Stomach (tissue), 8 donors: ENCODE measurements at regions not wholly inside any gene's neighbourhood (a gene's known extent, or its start where the extent isn't known, plus 50 kb on each side); places are given as distances from the start of the nearest gene placed in this dataset.
"Not testable (repeated sequence)": the region's sequence is repeated elsewhere in the genome, so short reads cannot be mapped to it uniquely, and the experiment has no call there.

Experiments used
- DNase-seq, 2 donors: peaks; one replicate each; pipeline versions ENCODE4 v3.0.0 to v3.0.0-alpha.2; 2013 to 2019
- H3K27ac ChIP-seq, 5 donors: fragments of 200-600 bp in 4 of 5; sonication (generic) in 4 of 5; one replicate each; pipeline ENCODE4 v1.5.1; 2013 to 2019; ENCODE audit warnings: mild to moderate bottlenecking in 1 of 5, moderate library complexity in 1 of 5
- H3K27me3 ChIP-seq, 3 donors: fragments of 200-600 bp; sonication (generic); one replicate each; pipeline ENCODE4 v1.5.1; 2017 to 2019; ENCODE audit warnings: mixed run types in 1 of 3
- H3K36me3 ChIP-seq, 4 donors: fragments of 200-600 bp; sonication (generic); 1 replicate in 3 of 4; 2 replicates in 1 of 4; pipeline ENCODE4 v1.5.1; 2016 to 2019
- H3K4me1 ChIP-seq, 4 donors: fragments of 200-600 bp; sonication (generic); one replicate each; pipeline ENCODE4 v1.5.1; 2016 to 2019
- H3K4me3 ChIP-seq, 4 donors: fragments of 200-600 bp; sonication (generic) in 3 of 4; one replicate each; pipeline ENCODE4 v1.5.1; 2016 to 2019; ENCODE audit warnings: mild to moderate bottlenecking in 1 of 4
- H3K9me3 ChIP-seq, 4 donors: fragments of 200-600 bp; sonication (generic); one replicate each; pipeline ENCODE4 v1.5.1; 2016 to 2019
- EP300 ChIP-seq: sonication (generic); formaldehyde crosslinking; IDR thresholded peaks from one replicate; pipeline ENCODE4 v1.6.1; 2017; ENCODE audit warnings: antibody characterized with exemption
- POLR2A ChIP-seq, 4 donors: fragments of 450-650 bp; IDR thresholded peaks; one replicate each; pipeline ENCODE4 v1.6.1; 2016; ENCODE audit warnings: antibody characterized with exemption in 4 of 4, control low read depth in 2 of 4, mild to moderate bottlenecking in 1 of 4, moderate library complexity in 1 of 4
- POLR2AphosphoS5 ChIP-seq, 3 donors: sonication (generic); formaldehyde crosslinking; IDR thresholded peaks; one replicate each; pipeline ENCODE4 v1.6.1; 2016; ENCODE audit warnings: antibody characterized with exemption in 3 of 3
- WGBS, 5 donors: extraction: QIAGEN DNeasy Blood & Tissue Kit in 3 of 5; methylation state at CpG; one replicate each; pipeline versions ENCODE4 v1.1.5 to v1.1.7; 2013 to 2018; 5-methylcytosine and 5-hydroxymethylcytosine counted together
- intact Hi-C: fragments of 100-400 bp; cut with DNase I; formaldehyde crosslinking; loops from one replicate; pipeline ENCODE4 v1.15.1; 2023; ENCODE audit warnings: low total_unique reads
- TF ChIP-seq, protein P1 (sequence below), 7 experiments: fragments of 450-650 bp in 4 of 7; fragments of 200-600 bp in 3 of 7; sonication (generic) in 3 of 7; IDR thresholded peaks; one replicate each; pipeline ENCODE4 v1.5.1; 2016 to 2019; ENCODE audit warnings: antibody characterized with exemption in 7 of 7, control low read depth in 2 of 7, mild to moderate bottlenecking in 1 of 7
- donor health status: healthy with polysubstance abuse.
- donor health status: Bipolar disorder and iron deficiency.
- donor health status: healthy.

DNA sequence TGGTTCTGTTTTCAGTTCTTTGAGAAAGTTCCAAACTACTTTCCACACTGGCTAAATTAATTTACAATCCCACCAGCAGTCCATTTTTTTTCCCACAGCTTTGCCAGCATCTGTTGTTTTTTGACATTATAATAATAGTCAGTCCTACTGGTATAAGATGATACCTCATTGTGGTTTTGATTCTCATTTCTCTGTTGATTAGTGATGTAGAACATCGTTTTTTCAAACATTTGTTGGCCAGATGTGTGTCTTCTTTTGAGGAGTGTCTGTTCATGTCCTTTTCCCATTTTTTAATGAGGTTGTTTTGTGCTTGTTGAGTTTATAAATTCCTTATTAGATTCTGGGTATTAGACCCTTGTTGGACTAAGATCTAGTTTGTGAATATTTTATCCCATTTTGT, 376.8 kb upstream of the NT5C1B start:
- no peak overlapping the region for H3K4me3 ChIP-seq
- DNase-seq, result no peak
- TF ChIP-seq POLR2A (IDR thresholded peaks at IDR 0.05), result no peak
- no peak for TF ChIP-seq EP300
- TF ChIP-seq, protein P1, sequence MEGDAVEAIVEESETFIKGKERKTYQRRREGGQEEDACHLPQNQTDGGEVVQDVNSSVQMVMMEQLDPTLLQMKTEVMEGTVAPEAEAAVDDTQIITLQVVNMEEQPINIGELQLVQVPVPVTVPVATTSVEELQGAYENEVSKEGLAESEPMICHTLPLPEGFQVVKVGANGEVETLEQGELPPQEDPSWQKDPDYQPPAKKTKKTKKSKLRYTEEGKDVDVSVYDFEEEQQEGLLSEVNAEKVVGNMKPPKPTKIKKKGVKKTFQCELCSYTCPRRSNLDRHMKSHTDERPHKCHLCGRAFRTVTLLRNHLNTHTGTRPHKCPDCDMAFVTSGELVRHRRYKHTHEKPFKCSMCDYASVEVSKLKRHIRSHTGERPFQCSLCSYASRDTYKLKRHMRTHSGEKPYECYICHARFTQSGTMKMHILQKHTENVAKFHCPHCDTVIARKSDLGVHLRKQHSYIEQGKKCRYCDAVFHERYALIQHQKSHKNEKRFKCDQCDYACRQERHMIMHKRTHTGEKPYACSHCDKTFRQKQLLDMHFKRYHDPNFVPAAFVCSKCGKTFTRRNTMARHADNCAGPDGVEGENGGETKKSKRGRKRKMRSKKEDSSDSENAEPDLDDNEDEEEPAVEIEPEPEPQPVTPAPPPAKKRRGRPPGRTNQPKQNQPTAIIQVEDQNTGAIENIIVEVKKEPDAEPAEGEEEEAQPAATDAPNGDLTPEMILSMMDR (IDR thresholded peaks at IDR 0.05), result no peak
- TF ChIP-seq POLR2AphosphoS5 (IDR thresholded peaks at IDR 0.05), result no peak
- H3K27me3 ChIP-seq, result no peaks in the 10 kb centered on the region
- H3K36me3 ChIP-seq, result no peaks in the 10 kb centered on the region
- no peaks in the 10 kb centered on the region for H3K9me3 ChIP-seq
- H3K4me1 ChIP-seq, result peaks cover 0 to 7% (median 5%) of the 10 kb centered on the region in 4 donors
- H3K27ac ChIP-seq, result no peak overlapping the region
- WGBS, 5 donors, result 43 to 58% (median 57%) methylated on average over 1 of the region's 1 CpG
- intact Hi-C loops, result no loop called here

DNA sequence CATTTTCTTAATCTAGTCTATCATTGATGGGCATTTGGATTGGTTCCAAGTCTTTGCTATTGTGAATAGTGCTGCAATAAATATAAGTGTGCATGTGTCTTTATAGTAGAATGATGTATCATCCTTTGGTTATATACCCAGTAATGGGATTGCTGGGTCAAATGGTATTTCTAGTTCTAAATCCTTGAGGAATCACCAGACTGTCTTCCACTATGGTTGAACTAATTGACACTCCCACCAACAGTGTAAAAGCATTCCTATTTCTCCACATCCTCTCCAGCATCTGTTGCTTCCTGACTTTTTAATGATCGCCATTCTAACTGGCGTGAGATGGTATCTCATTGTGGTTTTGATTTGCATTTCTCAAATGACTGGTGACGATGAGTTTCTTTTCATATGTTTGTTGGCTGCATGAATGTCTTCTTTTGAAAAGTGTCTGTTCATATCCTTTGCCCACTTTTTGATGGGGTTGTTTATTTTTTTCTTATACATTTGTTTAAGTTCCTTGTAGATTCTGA, 374.4 kb upstream of the NT5C1B start:
- intact Hi-C loops, result not testable (repeated sequence)

DNA sequence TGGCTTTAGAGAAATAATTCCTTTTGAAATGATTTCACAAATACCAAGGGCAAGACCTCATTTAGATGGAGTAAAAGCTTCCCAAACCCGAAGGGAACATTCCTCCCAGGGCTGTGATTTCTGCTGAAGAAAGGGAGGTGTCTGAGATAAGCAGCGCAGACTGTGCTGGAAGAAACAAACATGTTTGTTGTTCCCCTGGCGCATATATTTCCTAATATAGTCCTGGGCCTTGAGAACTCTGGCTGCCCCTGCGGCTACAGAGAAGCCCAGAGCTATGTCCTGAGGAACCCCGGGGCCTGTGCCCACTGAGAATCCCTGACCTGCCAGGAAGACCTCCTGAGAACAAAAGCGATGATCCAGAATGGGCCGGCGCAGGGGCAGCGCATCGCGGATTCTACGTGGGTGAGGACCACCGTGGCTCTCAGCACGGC, 372.6 kb upstream of the NT5C1B start:
- Histone ChIP-seq H3K4me3 (no peak overlapping the region), H3K9me3 (no peaks in the 10 kb centered on the region), H3K27me3 (no peaks in the 10 kb centered on the region), H3K27ac (no peak overlapping the region), H3K36me3 (no peaks in the 10 kb centered on the region), H3K4me1 (peaks cover 0 to 13% (median 0%) of the 10 kb centered on the region in 4 donors)
- intact Hi-C loops, result no loop called here
- DNase-seq, result no peak
- WGBS, 5 donors, result 88 to 93% (median 92%) methylated on average over 14 of the region's 14 CpGs
- no peak for TF ChIP-seq POLR2A (IDR thresholded peaks at IDR 0.05)
- TF ChIP-seq, protein P1 (IDR thresholded peaks at IDR 0.05), result no peak
- TF ChIP-seq EP300, result no peak
- TF ChIP-seq POLR2AphosphoS5 (IDR thresholded peaks at IDR 0.05), result no peak

More for the DNA sequence above, 374.4 kb upstream of the NT5C1B start:
- H3K36me3 ChIP-seq, H3K27me3 ChIP-seq, H3K4me3 ChIP-seq, H3K4me1 ChIP-seq, DNase-seq, H3K27ac ChIP-seq, H3K9me3 ChIP-seq: not testable (repeated sequence)
- 87 to 96% (median 94%) methylated on average over 3 of the region's 3 CpGs for WGBS, 5 donors

DNA sequence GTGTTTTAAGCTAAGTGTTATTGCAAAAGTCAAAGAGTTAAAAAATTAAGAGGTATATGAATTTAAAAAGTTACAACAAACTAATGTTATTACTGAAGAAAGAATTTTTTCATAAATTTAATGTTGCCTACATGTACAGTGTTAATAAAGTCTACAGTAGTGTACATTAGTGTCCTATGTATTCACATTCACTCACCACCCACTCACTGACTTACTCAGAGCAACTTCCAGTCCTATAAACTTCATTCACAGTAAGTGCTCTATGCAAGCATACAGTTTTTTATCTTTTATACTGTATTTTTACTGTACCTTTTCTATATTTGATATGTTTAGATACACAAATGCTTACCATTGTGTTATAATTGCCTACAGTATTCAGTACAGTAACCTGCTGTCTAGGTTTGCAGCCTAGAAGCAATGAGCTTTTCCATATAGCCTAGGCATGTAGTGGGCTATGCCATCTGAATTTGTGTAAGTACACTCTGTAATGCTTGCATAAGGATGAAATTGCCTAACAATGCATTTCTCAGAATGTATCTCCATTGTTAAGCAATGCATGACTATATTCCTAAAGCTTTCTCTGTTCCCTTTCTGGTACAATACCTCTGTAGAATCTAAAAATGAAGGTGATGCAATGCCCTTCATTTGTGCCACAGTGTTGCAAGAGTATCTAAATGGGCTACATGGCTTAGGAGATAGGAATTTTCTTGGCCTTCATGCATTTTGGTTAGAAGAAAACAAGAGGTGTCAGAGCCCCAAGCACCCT, 370.8 kb upstream of the NT5C1B start:
- no peaks in the 10 kb centered on the region for H3K27me3 ChIP-seq
- H3K4me1 ChIP-seq, result peaks cover 0 to 13% (median 0%) of the 10 kb centered on the region in 4 donors
- no peak overlapping the region for H3K4me3 ChIP-seq
- DNase-seq, result no peak
- TF ChIP-seq, protein P1 (IDR thresholded peaks at IDR 0.05), result no peak
- TF ChIP-seq POLR2AphosphoS5 (IDR thresholded peaks at IDR 0.05) (no peak), EP300 (no peak), POLR2A (IDR thresholded peaks at IDR 0.05) (no peak)
- no peaks in the 10 kb centered on the region for H3K36me3 ChIP-seq
- intact Hi-C loops, result no loop called here
- no peak overlapping the region for H3K27ac ChIP-seq
- no peaks in the 10 kb centered on the region for H3K9me3 ChIP-seq

DNA sequence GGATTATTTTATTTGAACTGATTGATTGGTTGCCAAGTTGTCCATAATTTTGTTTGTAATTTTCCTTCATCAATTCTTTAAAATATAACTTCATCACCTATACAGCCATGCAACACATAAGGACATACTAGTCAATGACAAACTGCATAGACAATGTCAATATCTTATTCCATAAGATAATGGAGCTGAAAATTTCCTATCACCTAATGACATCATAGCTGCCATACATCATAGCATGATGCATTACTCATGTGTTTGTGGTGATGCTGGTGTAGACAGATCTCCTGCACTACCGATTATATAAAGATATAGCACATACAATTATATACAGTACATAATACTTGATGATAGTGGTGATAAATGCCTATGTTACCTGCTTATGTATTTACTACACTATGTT, 369.8 kb upstream of the NT5C1B start:
- intact Hi-C loops, result no loop called here
- no peak for TF ChIP-seq EP300
- TF ChIP-seq, protein P1 (IDR thresholded peaks at IDR 0.05), result no peak
- no peak for TF ChIP-seq POLR2AphosphoS5 (IDR thresholded peaks at IDR 0.05)
- no peak for TF ChIP-seq POLR2A (IDR thresholded peaks at IDR 0.05)
- H3K36me3 ChIP-seq, result no peaks in the 10 kb centered on the region
- H3K4me3 ChIP-seq, result no peak overlapping the region
- no peaks in the 10 kb centered on the region for H3K27me3 ChIP-seq
- H3K9me3 ChIP-seq, result peaks cover 0 to 4% (median 0%) of the 10 kb centered on the region in 4 donors
- no peak for DNase-seq
- 83 to 94% (median 91%) methylated on average over 1 of the region's 1 CpG for WGBS, 5 donors
- peaks cover 0 to 13% (median 0%) of the 10 kb centered on the region in 4 donors for H3K4me1 ChIP-seq
- H3K27ac ChIP-seq, result no peak overlapping the region
